ENCODE measurements at regions not wholly inside any gene's neighbourhood (a gene's known extent, or its start where the extent isn't known, plus 50 kb on each side); places are given as distances from the start of the nearest gene placed in this dataset.
A peak's percentile ranks its signal among the peaks of the same experiment; 100 is the strongest.

DNA sequence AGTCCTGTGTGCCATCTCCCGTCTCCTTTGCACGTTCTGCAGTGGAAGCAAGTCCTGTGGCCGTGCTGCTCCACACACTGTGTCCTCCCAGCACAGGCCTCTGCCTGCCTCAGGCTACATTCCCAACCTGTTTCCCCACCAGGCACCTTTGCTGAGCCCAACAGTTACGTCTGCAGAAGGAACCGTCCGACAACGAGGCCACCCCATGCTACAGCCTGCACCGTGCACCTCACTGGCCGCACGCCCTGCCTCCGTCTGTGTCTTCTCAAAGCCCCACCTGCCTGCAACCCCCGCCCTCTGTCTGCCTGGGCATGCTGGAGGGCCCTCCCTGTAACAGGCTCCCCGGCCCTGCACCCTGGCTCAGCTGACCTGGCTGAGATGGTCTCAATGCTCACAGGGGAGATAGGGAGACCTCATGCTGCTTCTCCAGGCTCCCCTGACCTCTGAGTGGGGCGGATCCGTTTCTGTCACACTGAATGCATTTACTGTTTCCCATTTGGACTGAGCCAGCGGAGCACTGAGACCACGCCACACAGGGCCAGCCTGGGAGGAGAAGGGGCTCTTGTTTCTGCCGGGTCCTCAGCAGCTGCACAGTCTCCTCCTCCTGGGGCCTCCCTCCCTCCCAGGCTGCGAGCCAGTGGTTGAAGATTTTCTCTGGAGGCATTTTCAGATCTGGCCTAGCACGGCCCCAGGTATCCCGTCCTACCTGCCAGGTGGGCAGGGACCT lies 109.1 kb upstream of the OTOS start:
- peak in 2 of 8 experiments; percentile 15 to 16 for ATAC-seq (replicated peaks in 6 of 8)
- 48 to 100% (median 88%) methylated on average over 1 to 4 of the region's 21 CpGs; no CpG with 5 or more reads in 6 of the 10 experiments for WGBS, 10 experiments
- Histone ChIP-seq H3K4me3 (no peak overlapping the region), H3K4me1 (replicated peaks in 1 of 2) (peaks cover 35 to 56% of the 10 kb centered on the region in 2 donors), H3K27ac (peak overlapping the region; percentile 92 to 93)
- in situ Hi-C loops (cut with MboI; ENCODE audit: low pct_unique_long_range_greater_than_20kb in 2 of 9, low sequenced_read_pairs in 9 of 9, unreplicated experiment in 9 of 9) = loop anchor here in 5 of 9 experiments (25.0 kb wide), 1 partner anchor 188 kb away; the partner anchor contains the start of gene GPC1 (in 5 of the 5)

GRCh38 chr2:240250150-240250984 lies 109.9 kb upstream of the OTOS start:
- Histone ChIP-seq H3K4me1 (replicated peaks in 1 of 2) (peaks cover 34 to 49% of the 10 kb centered on the region in 2 donors), H3K4me3 (no peak overlapping the region), H3K27ac (peak overlapping the region; percentile 92 to 93)
- in situ Hi-C loops (cut with MboI; ENCODE audit: low pct_unique_long_range_greater_than_20kb in 2 of 9, low sequenced_read_pairs in 9 of 9, unreplicated experiment in 9 of 9) = no loop called here
- WGBS, 10 experiments = 43 to 100% (median 100%) methylated on average over 1 to 4 of the region's 14 CpGs; no CpG with 5 or more reads in 3 of the 10 experiments
- ATAC-seq (replicated peaks in 6 of 8) = no peak

DNA sequence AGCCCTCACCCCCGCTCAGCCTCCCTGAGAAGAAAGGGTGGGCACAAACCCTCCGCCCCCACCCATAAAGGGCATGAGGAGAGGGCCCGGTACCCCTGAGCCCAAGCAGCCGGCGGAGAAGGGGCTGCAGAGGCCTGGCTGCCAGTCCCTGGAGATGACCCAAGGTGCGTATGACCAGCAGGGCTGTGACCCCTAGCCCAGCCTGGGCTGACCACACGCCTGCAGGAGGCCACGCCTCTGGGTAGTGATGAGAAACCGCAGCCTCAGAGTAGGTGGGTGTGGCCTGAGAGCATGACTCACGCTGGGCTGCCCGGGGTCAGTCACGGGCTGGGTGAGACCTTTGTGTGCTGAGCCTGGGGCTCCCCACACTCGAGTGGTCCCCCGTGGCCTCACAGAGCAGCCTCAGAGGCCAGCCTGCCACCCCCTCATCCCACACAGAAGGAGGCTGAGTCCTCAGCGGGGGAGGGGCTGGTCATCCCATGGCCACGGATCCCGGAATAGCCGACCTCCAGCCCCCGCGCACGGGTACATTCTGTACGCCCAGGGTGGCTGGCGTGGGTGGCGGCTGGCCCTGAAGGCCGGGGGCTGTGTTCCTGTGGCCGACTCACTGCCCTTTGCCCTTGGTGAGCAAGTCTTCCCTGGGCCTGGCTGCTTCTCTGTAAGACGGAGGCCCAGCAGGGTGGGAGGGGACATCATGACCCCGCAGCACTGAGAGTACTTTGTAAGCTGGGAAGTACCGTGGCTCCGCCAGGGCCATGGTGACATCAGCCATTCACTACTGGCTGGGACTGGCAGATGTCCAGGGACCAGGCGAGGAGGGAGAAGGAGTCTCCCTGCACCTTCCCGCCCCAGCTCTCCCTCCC lies 110.8 kb upstream of the OTOS start:
- Histone ChIP-seq H3K27ac (peak overlapping the region; percentile 92 to 93), H3K4me3 (peak overlapping the region in 1 of 5 donors; percentile 16), H3K4me1 (replicated peaks in 1 of 2) (peaks cover 34 to 45% of the 10 kb centered on the region in 2 donors)
- WGBS, 10 experiments = 0 to 25% (median 4%) methylated on average over 2 to 5 of the region's 32 CpGs; no CpG with 5 or more reads in 6 of the 10 experiments
- ATAC-seq (replicated peaks in 6 of 8) = peak; percentile 83 to 96 (median 90)
- in situ Hi-C loops (cut with MboI; ENCODE audit: low pct_unique_long_range_greater_than_20kb in 2 of 9, low sequenced_read_pairs in 9 of 9, unreplicated experiment in 9 of 9) = no loop called here

GRCh38 chr2:240251848-240252190 lies 111.4 kb upstream of the OTOS start:
- in situ Hi-C loops (cut with MboI; ENCODE audit: low pct_unique_long_range_greater_than_20kb in 2 of 9, low sequenced_read_pairs in 9 of 9, unreplicated experiment in 9 of 9) = no loop called here
- Histone ChIP-seq H3K27ac (peak overlapping the region; percentile 92 to 93), H3K4me3 (no peak overlapping the region), H3K4me1 (replicated peaks in 1 of 2) (peaks cover 34 to 45% of the 10 kb centered on the region in 2 donors)
- ATAC-seq (replicated peaks in 6 of 8) = no peak
- 71 to 89% methylated on average over 1 to 2 of the region's 6 CpGs; no CpG with 5 or more reads in 8 of the 10 experiments for WGBS, 10 experiments

DNA sequence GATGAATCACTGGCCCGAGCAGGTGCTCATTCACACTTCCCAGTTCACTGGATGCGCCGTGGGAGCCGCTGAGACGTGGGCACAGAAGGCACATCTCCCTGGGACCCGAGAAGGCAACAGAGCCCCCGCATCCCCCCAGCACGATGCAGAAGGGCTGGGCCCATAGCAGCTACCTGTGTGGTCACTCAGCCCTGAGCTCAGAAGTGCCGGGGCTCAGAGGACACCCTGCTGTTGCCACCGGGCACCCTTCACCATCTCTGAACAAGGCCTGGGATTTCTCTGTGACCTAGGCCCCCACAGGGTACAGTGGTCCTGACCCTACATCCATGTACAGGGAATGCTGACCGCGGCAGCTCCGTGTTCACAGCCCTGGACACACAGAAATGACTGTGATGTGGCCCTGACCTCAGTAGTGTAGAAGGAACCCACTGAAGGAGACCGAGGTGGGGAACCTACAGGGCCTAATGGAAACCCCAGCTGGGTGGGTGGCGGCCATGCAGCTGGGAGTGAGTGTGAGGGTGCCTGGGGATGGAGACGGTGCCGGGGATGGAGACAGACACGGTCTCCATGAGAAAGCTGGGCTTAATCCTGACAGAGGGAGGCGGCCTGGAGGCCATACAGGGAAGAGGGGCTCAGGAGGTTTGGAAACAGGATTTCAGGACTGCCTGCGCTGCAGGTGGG lies 111.9 kb upstream of the OTOS start:
- in situ Hi-C loops (cut with MboI; ENCODE audit: low pct_unique_long_range_greater_than_20kb in 2 of 9, low sequenced_read_pairs in 9 of 9, unreplicated experiment in 9 of 9) = no loop called here

GRCh38 chr2:240252872-240253511 lies 112.5 kb upstream of the OTOS start:
- ATAC-seq (replicated peaks in 6 of 8) = no peak
- Histone ChIP-seq H3K4me3 (no peak overlapping the region), H3K27ac (no peak overlapping the region), H3K4me1 (replicated peaks in 1 of 2) (peaks cover 34 to 42% of the 10 kb centered on the region in 2 donors)
- in situ Hi-C loops (cut with MboI; ENCODE audit: low pct_unique_long_range_greater_than_20kb in 2 of 9, low sequenced_read_pairs in 9 of 9, unreplicated experiment in 9 of 9) = no loop called here
- WGBS, 10 experiments = 70 to 100% (median 91%) methylated on average over 1 to 6 of the region's 15 CpGs; no CpG with 5 or more reads in 4 of the 10 experiments

More for the DNA sequence above, 111.9 kb upstream of the OTOS start:
- 80 to 100% (median 95%) methylated on average over 1 to 7 of the region's 20 CpGs; no CpG with 5 or more reads in 4 of the 10 experiments for WGBS, 10 experiments
- H3K4me1 ChIP-seq (replicated peaks in 1 of 2) = peaks cover 34 to 45% of the 10 kb centered on the region in 2 donors
- no peak for ATAC-seq (replicated peaks in 6 of 8)
- H3K4me3 ChIP-seq = no peak overlapping the region
- peak overlapping the region; percentile 92 to 93 for H3K27ac ChIP-seq

DNA sequence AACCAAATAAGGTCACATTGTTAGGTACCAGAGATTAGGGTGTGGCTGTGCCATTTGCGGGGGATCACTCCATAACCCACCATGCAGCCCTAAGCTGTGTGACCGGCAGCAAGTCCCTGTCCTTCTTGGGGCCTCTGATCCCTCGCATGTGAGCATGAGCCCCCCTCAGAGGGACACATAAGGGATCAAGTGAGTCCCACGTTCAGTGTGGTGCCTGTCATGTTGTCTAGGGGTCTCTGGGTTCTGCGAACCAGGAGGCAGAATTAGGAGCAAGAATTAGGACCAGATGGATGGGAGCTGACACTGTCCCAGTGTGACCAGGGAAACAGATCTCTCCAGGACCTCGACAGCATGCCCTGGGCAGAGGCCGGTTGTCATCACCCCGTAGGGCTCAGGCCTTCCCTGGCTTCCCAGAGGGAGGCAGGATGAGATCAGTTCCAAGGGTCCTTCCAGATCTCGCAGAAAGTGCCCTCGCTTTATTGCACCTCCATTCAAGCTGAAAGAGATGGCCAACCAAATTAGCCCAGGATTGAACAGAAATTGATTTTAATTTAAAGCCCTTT lies 113.2 kb upstream of the OTOS start:
- Histone ChIP-seq H3K4me1 (replicated peaks in 1 of 2) (peaks cover 30 to 36% of the 10 kb centered on the region in 2 donors), H3K27ac (no peak overlapping the region), H3K4me3 (no peak overlapping the region)
- no peak for ATAC-seq (replicated peaks in 6 of 8)
- WGBS, 10 experiments = 91 to 100% (median 100%) methylated on average over 1 to 9 of the region's 10 CpGs; no CpG with 5 or more reads in 7 of the 10 experiments
- in situ Hi-C loops (cut with MboI; ENCODE audit: low pct_unique_long_range_greater_than_20kb in 2 of 9, low sequenced_read_pairs in 9 of 9, unreplicated experiment in 9 of 9) = no loop called here

DNA sequence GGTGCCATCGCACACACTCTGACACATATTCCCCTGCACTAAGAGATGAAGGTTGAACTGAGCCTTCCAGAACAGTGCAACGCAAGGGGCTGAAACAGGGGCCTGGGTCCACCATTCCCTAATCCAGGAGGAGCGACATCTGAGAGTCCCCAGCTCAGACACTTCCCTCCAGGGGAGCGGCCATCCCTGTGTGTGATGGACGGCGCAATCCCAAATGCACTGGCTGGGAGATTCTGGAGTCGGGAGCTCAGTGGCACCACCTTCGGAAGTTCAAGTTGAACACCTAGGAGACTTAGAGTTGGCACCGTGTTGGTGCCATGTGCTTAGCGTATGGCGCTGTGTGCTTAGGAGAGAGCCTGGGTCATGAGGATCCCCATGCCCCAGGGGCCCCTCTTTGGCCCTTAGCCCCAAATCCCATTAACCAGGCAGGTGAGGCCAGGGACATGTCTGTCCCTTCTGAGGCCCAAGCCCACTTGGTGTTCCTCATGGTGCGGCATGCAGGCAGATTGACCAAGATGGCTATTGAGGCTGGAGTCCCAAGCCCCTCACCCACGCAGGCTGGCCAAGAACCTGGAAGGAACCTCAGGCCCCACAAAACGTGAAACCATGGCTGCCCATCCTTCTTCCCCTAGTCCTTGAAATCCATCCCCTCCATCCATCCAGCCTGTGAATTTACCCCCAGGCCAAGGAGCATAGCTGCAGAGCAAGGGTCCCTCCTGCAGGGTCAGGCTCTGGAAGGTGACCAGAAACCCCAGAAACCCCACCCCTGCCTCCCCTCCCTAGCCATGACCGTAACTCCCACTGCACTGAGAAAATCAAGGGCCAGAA lies 114.1 kb upstream of the OTOS start:
- Histone ChIP-seq H3K27ac (no peak overlapping the region), H3K4me3 (no peak overlapping the region), H3K4me1 (replicated peaks in 1 of 2) (peaks cover 27 to 33% of the 10 kb centered on the region in 2 donors)
- 40 to 100% (median 87%) methylated on average over 1 to 4 of the region's 15 CpGs; no CpG with 5 or more reads in 4 of the 10 experiments for WGBS, 10 experiments
- in situ Hi-C loops (cut with MboI; ENCODE audit: low pct_unique_long_range_greater_than_20kb in 2 of 9, low sequenced_read_pairs in 9 of 9, unreplicated experiment in 9 of 9) = no loop called here
- no peak for ATAC-seq (replicated peaks in 6 of 8)

- Histone ChIP-seq H3K4me3 (no peak overlapping the region), H3K27ac (no peak overlapping the region), H3K4me1 (replicated peaks in 1 of 2) (peaks cover 21 to 29% of the 10 kb centered on the region in 2 donors)
- in situ Hi-C loops (cut with MboI; ENCODE audit: low pct_unique_long_range_greater_than_20kb in 2 of 9, low sequenced_read_pairs in 9 of 9, unreplicated experiment in 9 of 9) = no loop called here
- ATAC-seq (replicated peaks in 6 of 8) = no peak
- WGBS, 10 experiments = 80 to 100% (median 100%) methylated on average over 1 to 2 of the region's 8 CpGs; no CpG with 5 or more reads in 7 of the 10 experiments
Measured at GRCh38 chr2:240255165-240255491, 114.7 kb upstream of the OTOS start.

DNA sequence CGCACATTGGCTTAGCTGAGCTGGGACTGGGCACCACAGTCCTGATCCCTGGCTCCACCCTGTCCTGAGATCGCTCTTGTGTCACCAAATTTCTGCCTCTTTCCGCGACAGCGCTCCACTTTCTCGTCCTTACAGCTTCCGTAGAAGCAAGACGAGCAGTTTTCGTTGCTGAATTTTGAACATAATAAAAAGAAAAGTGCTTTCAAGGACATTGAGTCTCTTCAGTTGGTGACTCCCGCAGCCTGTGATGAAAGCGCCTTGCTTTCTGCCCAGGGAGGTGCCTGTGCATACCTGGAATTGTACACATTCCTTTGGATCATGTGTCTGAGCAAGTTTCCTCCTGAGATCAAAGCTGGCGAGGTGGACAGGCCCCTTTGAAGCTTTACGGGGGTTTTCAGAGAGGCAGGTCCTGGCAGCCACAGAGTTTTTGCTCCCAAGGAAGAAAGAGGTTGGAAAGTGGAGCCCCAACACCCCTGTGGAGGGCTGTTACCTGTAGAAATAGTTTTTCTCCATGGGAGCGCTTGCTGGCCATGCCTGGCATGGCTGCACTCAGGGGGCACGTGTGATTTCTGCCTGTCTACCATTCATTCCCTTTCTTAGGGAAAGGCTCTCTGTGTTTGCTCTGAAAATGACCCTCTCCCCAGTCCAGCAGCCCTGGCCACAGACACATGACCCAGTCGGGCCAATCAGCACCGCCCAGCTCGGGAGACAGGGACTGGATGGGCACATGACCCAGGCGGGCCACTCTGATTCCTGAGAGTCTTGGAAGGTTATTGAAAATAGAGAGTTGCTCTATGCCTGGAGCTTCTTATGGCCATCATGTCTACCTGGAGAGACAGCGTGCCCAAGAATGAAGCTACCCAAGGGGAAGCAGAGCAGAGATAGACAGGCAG lies 115.6 kb upstream of the OTOS start:
- Histone ChIP-seq H3K4me3 (no peak overlapping the region), H3K27ac (no peak overlapping the region), H3K4me1 (replicated peaks in 1 of 2) (peaks cover 12 to 20% of the 10 kb centered on the region in 2 donors)
- ATAC-seq (replicated peaks in 6 of 8) = no peak
- in situ Hi-C loops (cut with MboI; ENCODE audit: low pct_unique_long_range_greater_than_20kb in 2 of 9, low sequenced_read_pairs in 9 of 9, unreplicated experiment in 9 of 9) = no loop called here
- WGBS, 10 experiments = 50 to 100% (median 73%) methylated on average over 1 to 14 of the region's 20 CpGs

All from motor neuron (in vitro differentiated cells).